Endometrium (tissue), 2 donors: ENCODE measurements at regions not wholly inside any gene's neighbourhood (a gene's known extent, or its start where the extent isn't known, plus 50 kb on each side); places are given as distances from the start of the nearest gene placed in this dataset.

Experiments
- FAIRE-seq: peaks from 2 replicates; lab custom pipeline; 2012; peaks lifted over from hg19 to GRCh38; lab: Jason Lieb, UNC
- donor health status: control.
- donor health status: control.

DNA sequence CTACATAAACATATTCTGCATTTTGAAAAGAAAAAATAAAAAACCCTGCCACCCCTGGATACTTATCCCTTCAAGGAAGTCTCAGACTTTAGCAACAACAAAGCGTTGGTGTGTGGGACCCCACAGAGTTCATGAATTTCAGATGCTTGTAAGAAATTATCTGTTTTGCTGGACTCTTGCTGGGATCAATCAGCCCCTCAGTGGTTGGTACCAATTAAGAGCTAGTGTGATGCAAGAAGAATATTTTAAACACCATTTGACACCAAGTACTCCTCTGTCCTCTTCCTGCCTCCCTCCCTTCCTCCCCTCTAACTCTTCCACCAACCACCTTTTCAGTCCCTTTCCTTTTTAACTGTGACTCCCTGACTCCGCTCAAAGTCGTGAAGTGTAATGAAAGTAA, 51.5 kb downstream of the SST start:
- no peak for FAIRE-seq

DNA sequence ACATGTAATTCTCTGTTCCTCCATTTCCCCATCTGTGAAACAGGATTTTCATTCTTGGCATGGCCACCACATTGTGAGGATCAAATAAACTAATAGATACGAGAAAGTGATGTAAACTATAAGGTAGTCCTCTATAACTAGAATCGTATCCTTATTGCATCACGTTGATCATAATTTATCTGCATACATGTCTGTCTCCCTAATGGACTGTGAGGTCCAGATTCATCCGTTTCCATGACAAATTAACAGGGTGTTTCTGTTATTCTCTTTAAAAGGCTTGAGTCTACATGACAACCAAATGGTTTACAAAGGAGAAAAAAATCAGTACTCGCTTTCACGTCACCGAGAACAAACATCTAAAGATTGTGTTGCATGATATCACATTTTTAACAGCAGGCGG, 53.0 kb downstream of the SST start:
- no peak for FAIRE-seq

DNA sequence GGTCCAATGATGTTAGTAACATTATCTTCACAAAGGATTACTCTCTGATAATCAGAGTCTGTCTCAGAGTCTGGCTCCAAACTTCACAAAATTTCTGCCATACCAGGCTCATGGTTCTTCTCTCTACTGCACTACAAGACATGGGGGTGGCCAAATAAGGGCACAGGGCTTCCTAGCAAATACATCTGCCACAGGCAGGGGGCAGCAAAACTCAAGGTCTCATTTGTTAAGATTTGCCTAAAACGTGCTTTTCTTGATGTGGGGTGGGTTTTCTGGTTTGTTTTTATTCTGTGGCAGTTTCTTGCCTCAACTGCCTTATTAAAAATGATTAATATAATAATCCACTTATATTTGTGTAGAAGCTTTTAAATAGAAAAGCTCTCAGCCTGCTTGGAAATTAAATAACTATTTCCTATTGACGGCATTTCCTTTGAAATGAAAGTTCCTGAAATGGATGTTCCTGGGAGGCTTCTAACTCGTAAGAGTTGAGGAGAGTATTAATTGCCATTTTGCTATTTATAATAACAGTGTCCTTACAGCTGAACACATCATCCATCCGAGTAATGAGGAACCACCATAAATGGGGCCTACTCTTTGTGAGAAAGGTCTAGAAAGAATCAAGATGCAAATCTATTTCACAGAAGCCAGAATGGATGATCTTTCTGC, 53.8 kb downstream of the SST start:
- FAIRE-seq = no peak

DNA sequence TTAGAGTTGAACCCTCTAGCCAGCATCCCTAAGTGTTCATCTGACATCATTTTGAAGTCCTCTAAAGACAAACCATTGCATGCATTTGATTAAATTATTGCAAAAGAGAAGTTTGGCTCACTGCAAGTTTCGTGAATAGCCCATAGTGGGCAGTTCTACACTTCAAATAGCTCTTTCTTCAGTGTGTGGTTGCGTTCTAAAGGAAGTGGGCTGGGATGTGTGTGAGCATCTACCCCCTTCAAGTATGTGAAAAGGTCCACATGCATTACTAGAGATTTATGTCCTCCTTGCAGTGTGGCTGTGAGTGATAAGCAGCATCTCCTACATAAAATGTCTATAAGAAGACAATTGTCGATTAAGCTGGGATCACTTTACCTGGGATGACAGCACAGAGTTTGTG, 54.6 kb downstream of the SST start:
- FAIRE-seq = no peak

DNA sequence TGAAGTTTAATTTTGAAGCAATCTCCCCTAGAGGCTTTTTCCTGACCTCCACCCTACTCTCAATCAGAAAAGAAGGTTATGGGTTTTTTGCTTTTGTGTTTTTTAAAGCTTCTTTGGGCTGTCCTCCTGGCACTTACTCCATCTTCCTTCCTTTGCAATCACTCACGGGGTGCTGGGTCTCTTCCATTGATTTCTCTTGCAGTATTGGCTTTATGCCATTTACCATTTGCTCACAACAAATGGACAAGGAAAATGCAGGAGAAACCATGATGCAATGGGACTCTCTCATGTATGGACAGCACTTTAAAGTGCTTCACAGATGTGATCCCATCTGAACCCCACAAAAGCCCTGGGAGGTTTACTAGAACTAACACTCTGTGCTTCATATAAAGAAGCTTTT, 57.5 kb downstream of the SST start:
- no peak for FAIRE-seq

DNA sequence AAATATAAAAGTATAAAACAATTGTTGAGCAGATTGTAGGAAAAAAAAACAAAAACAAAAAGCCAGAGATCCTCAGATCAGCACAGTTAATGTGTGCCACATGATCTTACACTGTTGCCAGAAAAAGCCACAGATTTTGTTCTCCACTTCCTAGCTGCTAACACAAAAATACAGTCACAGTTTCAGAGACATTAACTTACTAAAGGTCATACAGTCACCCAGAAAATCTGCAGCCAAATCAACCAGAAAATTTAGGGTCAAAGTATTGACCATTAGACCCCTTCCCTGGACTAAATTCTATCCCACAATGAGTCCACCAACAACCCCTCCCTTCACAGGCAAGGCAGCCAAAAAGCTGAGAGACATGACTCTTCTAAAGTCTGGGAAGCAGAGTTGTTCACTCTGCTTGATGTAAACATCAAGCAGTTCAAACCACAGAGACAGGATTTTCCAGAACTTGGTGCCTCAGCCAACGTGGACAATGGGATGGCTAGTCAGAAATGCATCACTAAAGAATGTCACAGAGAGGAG, 59.1 kb downstream of the SST start:
- peak; percentile 99 for FAIRE-seq

DNA sequence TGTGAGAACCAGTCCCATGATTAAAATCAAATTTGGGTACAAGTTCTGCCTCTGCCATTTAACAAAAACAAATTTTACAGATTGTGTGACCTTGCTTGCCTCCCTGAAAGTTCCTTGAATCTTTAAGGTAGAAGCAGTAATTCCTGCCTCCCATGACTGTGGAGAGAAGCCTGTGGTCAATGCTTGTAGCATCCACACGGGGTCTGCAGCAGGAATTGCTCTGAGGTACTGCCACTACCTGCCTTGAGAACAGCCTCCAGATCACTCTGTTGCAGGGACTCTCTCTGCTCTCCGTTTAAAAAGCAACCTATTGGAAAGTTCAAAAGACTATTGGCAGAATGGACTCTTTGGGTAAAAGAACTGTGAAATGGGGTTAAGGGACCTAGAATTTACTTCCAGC, 75.9 kb downstream of the SST start:
- FAIRE-seq = no peak

DNA sequence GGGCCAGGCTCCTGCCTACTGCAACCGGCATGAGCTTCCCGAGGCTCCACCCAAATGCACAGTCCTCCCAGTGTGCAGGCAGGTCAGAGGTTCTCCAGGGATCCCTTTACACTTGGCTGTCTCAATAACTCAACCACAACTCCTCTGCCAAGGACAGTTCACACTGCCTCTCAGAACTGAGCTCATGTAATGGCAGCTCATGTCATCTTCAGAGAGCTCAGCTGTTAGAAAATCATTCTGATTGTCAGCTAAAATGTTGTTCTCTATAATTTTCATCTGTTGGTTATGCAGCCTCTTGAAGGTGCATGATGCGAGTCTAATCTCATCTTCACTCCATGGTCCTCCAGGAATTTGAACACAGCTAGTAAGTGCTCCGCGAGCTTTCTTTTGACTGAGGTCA, 76.7 kb downstream of the SST start:
- FAIRE-seq = no peak

DNA sequence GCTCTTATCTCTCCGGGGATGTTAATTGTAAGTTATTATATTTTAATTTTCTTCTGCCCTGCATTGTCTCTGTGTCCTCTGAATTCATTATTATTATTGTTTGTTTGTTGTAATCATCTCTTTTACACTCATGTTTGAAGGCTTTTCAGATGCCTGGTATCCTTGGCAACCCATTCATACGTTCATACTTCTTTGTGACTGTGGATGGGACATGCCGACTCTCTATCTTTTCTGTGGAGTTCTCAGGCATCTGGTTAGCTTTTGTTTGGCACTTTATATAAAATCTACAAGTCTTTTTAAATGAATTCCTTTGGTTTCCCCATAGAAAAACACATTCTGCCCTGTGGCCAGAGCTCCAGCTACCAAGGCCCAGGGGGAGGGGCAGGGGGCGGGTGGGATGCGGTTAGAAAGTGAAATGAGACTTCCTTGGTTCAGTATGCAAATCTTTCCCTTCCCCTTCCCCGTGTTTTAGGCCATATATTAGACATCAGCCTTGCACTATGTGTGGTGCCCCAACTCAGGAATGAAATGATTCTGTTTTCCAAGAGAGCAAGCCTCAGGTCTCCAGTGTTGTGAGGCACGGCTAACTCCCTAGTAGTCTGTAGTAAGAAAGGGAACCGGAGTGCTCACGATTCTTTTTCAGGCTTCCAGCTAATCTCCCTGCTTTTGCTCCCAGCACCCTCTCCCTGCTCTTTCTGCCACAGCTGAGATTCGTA, 79.2 kb downstream of the SST start:
- FAIRE-seq = no peak

DNA sequence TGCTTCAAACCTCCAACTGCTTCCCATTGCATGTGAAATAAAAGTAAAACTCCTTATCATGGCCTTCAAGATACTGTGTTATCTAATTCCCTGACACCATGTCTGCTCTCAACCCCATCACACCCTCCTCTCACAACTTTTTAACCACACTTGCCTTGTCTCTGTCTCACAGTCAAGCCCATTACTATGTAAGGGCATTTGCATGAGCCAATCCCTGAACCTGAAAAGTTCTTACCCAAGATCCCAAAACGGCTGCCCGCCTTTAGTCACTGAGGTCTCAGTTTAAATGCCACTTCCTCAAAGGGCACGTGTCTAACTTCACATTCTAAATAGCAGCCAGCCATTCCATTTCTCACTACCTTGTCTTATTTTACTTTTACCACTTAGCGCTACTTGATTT, 83.1 kb downstream of the SST start:
- FAIRE-seq = no peak

DNA sequence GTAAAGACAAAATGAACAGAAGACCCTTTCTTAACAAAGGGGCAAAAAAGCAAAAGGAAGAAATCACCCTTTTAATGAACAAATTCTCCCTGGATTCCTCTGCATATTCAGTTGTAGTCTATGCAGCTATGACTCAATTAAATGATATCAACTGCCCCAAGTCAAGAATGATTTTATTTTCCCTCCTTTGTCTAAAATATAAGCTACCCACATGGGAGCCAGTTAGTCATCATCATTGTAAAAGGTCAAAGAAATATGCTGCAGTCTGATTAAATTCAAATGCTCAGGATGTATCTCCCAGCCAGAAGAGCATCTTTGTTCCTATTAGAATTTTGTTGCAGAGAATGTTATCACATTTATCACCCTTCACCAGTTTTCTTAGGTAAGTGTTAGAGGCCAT, 84.0 kb downstream of the SST start:
- FAIRE-seq = no peak

DNA sequence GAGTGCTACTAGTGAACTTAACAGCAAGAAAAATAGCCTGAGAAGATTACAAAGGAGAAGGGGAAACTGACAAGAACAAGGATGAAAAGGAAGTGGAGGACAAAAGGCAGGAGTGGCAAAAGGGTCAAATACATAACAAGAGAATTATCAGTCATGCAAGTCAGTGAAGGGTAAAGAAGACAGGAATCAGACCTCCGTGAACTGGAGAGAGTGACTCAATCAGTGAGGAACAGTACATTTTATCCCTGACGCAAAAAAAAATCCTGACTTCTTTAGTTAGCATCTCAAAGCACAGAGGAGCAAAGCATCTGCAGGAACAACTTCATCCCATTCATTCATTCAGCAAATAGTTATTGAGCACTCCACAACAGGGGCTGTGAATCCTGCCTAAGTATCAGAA, 97.8 kb downstream of the SST start:
- no peak for FAIRE-seq

DNA sequence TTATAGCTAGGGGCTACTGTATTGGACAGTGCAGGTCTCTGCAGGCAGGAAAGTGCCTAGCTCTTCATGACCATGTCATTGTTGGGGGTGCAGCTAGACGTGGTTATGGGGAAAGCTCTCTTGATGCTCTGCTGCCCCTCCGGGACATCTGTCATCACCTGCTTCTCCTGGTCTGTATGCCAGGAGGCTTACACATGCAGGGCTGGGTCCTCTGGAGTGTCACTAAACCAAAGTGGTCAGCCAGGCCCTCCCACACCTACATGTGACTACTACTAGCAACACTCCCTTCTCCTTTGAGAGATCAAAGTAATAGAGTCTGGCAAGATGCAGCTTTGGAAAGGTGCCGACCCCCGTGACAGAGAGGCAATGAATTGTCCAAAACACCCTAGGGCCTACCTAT, 98.5 kb downstream of the SST start:
- no peak for FAIRE-seq

DNA sequence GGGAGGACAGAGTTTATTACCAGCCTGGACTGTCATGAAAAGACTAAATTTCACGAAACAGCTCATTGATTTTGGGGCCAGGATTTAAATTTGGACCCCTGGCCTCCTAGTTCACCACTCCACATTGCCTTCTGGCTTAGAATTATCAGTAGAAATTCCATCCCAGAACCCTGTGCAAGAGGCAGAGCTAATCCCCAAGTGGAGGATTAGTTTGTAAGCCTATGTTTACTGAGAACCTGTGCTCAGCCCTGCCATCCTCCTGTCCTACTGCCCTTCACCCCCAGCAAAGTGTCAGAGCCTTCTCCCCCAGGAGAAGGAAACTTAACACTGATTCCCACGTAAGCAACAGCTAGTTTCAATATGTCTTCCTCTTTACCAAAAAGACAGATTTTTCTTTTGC, 99.4 kb downstream of the SST start:
- FAIRE-seq = no peak

DNA sequence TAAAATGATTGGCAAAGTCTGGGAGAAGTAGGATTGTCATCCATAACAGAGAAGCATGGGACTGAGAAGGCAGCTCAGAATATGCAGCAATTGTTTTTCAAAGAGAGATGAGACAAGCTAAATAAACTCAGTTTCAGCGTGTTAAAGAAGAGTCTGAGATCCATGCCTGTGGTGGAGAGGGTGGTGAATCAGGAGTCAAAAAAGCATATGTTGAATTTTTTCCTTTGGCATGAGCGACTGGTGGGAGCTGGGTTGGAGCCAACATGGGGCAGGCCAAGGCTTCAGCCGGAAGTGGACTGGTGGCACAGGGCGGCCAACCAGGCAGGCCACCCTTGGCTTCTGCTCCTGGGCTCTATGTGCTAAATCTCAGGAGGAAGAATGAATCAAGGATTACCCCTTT, 102.0 kb downstream of the SST start:
- FAIRE-seq = no peak

DNA sequence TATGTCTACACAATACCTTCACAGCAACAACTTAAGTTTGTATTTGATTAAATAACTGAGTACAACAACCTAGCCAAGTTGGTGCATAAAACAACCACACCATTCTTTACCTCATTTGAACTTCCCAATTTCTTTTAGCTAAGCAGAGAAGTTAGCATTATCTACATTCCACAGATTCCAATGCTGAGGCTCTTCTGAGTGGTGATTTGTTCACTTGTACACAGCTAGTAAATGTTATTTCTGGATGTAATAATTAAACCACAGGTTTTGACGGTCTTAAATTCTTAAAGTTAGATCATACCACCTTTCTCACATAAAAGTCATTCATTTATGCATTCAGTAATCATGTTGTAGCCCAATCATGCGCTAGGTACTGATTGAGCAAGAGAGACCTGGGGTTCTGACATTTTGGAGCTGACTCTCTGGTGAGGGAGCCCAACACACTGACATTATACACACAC, 102.5 kb downstream of the SST start:
- peak; percentile 15 for FAIRE-seq

DNA sequence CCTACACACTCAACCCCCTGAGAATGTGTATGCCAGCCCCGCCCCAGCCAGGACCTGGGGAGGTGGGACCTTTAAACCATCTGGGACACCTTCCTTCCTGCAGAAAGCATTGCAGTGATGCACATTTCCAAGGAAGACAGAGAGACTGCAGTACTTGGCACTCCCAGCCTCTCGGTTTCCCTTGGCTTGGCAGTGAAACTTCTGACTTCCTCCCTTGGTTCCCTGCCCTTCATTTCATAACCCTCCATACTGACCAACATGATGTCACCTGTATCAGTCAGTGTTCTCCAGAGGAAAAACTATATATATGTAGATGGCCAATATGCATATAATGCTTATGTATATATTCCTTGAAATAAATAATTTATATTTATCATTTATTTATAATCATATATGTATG, 103.2 kb downstream of the SST start:
- no peak for FAIRE-seq

DNA sequence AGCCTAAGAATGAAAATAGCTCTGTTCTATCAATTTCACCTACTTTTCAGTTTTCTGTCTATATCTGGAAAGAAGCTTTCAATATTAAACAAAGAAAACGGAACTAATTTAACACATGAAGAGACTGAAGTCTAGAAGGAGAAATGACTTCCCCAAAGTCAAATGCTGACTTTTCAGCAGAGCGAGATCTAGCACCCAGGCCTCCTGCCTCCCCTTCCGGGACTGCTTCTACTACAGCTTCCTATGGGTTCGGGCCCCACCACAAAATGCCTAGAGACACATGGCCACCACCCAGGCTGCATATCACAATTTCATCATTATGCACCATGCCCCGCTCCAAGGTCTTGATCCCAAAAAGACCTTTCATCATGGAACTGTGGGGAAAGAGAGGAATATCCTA, 104.5 kb downstream of the SST start:
- no peak for FAIRE-seq

DNA sequence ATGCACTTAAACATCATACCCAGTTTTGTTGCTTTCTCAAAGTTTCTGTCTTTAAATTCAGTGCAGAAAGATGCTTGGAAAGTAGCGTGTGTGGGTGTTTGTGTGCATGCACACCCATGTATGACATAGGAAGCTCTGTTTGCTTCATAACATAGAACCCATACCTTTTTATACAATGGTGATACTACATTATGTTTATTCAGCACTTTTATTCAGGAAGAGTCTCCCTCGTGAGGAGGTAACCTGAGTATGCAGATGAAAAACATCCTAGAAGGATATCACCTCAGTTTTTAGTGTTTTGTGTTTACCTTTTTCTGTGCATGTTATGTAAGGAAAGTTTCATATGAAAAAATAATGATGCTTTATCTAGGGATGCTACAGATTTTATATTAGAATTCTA, 111.2 kb downstream of the SST start:
- no peak for FAIRE-seq

DNA sequence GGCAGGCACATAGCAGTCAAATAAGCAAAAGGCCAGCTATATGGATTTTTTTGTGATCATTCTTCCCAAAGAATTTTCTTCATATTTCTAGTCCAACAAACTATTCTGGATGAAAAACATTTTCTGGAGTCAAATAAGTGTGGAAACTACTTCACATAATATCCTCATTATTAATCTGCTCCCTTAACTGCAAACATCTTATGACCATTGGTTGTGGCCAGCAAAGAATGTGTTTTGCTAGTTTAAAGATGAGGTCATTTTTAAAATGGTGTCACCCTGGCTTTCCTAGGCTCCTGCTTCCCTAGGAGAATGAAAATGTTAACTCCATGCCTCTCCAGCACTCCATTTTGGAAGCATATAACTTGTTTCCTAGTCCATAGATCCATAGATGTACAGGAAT, 118.8 kb downstream of the SST start:
- no peak for FAIRE-seq

DNA sequence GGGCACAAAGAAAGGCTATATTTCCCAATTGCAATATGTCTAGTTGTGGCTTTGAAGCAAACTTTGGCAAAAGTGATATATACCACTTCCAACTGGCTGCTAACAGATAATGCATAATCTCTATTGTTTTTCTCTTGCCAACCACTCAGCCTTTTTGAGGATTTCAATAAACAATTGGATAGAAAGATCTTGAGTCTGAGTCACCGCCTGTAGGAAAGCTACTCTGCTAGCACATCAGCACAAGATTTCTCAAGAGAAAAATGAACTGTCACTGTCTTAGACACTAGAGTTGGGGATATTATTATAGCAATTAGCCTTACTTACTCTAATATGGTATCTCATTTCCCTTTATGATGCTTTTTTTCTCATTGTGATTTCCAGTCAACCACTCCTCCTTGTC, 119.7 kb downstream of the SST start:
- FAIRE-seq = no peak

DNA sequence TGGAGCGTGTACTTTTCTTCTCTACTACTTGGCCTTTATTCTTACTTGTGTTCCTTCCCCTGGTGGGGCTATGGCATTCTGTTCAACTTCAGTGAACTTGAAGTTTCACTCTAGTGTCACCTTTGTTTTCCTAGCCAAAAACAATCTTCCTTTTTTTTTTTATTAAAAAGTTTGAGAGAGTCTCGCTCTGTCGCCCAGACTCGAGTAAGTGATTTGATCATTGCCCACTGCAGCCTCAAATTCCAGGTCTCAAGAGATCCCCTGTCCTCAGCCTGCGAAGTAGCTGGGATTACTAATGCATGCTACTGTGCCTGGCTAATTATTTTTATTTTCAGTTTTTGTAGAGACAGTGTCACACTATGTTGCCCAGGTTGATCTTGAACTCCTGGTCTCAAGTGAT, 124.8 kb downstream of the SST start:
- no peak for FAIRE-seq

DNA sequence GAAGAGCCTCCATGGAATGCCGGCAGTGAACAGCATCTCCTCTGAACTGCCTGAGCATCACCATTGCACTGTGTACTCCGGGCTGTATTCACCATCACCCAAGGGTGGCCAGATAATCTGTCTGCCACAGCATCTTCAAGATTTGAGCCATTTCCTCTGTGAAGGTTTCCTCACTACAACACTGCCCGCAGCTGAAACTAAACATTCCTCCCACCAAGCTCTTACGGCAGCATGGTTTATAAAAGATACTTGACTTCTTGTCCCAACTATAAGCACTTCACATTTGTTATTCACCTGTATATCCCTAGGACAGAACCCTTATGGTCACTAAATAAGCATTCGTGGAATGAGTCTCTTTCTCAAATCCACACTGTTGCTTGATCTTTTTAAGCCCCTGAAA, 125.9 kb downstream of the SST start:
- no peak for FAIRE-seq

DNA sequence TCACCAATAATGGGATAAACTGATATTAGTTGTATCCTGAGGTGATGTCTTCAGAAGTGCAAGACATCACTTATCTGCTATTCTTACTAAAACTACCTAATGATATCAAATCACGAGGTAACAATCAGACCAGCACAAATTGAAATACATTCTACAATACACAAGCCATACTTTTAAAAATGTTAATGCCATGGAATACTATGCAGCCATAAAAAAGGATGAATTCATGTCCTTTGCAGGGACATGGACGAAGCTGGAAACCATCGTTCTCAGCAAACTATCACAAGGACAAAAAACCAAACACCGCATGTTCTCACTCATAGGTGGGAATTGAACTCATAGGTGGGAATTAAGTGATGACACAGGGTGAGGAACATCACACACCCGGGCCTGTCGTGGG, 129.3 kb downstream of the SST start:
- no peak for FAIRE-seq
